Chondrocyte (in vitro differentiated cells): ENCODE measurements at regions not wholly inside any gene's neighbourhood (a gene's known extent, or its start where the extent isn't known, plus 50 kb on each side); places are given as distances from the start of the nearest gene placed in this dataset.

ENCODE experiments used
- DNase-seq: peaks from one replicate; pipeline ENCODE4 v3.0.0; 2021; ENCODE audit warnings: mixed read lengths, low spot score
- H3K27ac Mint-ChIP-seq: one replicate; pipeline ENCODE4 v1.8.0; 2021; ENCODE audit warnings: mild to moderate bottlenecking, moderate library complexity, mixed read lengths; ENCODE audit not compliant: unreplicated experiment
- H3K27me3 Mint-ChIP-seq: 2 replicates; pipeline ENCODE4 v1.8.0; 2021; ENCODE audit warnings: low read depth, mixed read lengths
- H3K36me3 Mint-ChIP-seq: 2 replicates; pipeline ENCODE4 v1.8.0; 2021; ENCODE audit warnings: low read depth, mixed read lengths
- H3K4me1 Mint-ChIP-seq: 2 replicates; pipeline ENCODE4 v1.8.0; 2021; ENCODE audit warnings: low read depth, mild to moderate bottlenecking, mixed read lengths
- H3K4me3 Mint-ChIP-seq: one replicate; pipeline ENCODE4 v1.8.0; 2021; ENCODE audit warnings: mild to moderate bottlenecking, moderate library complexity, mixed read lengths; ENCODE audit not compliant: unreplicated experiment
- H3K9me3 Mint-ChIP-seq: 2 replicates; pipeline ENCODE4 v1.8.0; 2021; ENCODE audit warnings: low read depth, mixed read lengths
- TF ChIP-seq, protein P1 (sequence below): fragments of 200-600 bp; sonication (generic); IDR thresholded peaks from 2 replicates; pipeline ENCODE4 v1.5.0; 2021; ENCODE audit warnings: antibody characterized with exemption, mild to moderate bottlenecking, moderate library complexity

- no peaks in the 10 kb centered on the region for H3K9me3 Mint-ChIP-seq
- no peak for DNase-seq
- H3K27me3 Mint-ChIP-seq = peaks cover 58% of the 10 kb centered on the region
- H3K36me3 Mint-ChIP-seq = no peaks in the 10 kb centered on the region
- H3K4me1 Mint-ChIP-seq = no peaks in the 10 kb centered on the region
- no peak overlapping the region for H3K4me3 Mint-ChIP-seq
- no peak overlapping the region for H3K27ac Mint-ChIP-seq
- TF ChIP-seq, protein P1, sequence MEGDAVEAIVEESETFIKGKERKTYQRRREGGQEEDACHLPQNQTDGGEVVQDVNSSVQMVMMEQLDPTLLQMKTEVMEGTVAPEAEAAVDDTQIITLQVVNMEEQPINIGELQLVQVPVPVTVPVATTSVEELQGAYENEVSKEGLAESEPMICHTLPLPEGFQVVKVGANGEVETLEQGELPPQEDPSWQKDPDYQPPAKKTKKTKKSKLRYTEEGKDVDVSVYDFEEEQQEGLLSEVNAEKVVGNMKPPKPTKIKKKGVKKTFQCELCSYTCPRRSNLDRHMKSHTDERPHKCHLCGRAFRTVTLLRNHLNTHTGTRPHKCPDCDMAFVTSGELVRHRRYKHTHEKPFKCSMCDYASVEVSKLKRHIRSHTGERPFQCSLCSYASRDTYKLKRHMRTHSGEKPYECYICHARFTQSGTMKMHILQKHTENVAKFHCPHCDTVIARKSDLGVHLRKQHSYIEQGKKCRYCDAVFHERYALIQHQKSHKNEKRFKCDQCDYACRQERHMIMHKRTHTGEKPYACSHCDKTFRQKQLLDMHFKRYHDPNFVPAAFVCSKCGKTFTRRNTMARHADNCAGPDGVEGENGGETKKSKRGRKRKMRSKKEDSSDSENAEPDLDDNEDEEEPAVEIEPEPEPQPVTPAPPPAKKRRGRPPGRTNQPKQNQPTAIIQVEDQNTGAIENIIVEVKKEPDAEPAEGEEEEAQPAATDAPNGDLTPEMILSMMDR = no peak
These were observed 243.6 kb upstream of the PODXL start for GRCh38 chr7:131800008-131800407.

- no peaks in the 10 kb centered on the region for H3K4me1 Mint-ChIP-seq
These were observed 241.4 kb upstream of the PODXL start for GRCh38 chr7:131797841-131798240.

DNA sequence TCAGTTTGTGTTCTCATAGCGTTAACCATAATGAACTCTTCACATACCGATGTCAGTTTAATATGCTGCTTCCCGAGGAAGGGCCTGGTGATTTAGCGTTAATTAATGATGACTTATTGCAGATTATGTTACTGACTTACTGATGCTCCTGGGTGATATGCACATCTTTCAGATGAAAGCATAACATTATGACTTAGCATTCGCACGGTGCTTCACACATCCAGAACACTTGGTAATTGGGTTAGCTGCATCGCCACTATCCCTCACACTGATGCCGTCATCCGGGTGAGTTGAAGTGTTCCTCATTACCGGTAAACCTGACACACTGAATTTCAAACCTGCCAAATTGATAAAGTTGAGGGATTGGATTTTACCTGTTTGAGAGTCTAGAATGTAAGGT, 239.0 kb upstream of the PODXL start:
- no peaks in the 10 kb centered on the region for H3K36me3 Mint-ChIP-seq
- no peak overlapping the region for H3K27ac Mint-ChIP-seq
- no peak overlapping the region for H3K4me3 Mint-ChIP-seq
- H3K4me1 Mint-ChIP-seq = no peaks in the 10 kb centered on the region
- no peaks in the 10 kb centered on the region for H3K9me3 Mint-ChIP-seq
- TF ChIP-seq, protein P1 = no peak
- H3K27me3 Mint-ChIP-seq = peaks cover 56% of the 10 kb centered on the region
- DNase-seq = no peak

More at GRCh38 chr7:131797841-131798240, 241.4 kb upstream of the PODXL start:
- TF ChIP-seq, protein P1 = no peak
- H3K9me3 Mint-ChIP-seq = no peaks in the 10 kb centered on the region
- no peak overlapping the region for H3K4me3 Mint-ChIP-seq
- H3K27me3 Mint-ChIP-seq = peaks cover 59% of the 10 kb centered on the region
- DNase-seq = no peak
- no peaks in the 10 kb centered on the region for H3K36me3 Mint-ChIP-seq
- H3K27ac Mint-ChIP-seq = no peak overlapping the region

DNA sequence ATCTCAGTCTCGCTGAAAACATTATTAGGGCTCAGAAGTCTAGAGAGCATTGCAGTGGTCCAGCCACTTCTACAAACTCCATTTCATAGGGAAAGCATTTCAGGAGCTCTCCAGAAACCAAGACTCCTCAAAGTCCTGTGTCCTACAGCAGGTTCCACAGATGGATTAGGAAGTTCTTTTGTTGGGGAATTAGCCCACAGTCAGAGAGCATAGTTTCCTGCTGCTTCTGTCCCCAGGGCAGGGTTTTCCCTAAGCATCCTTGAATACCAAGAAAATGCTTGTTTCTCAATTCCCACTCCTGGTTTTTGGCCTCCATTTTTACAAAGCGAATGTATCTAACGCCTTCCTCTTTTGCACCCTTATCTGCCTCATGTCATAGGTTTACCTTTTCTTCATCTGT, 235.9 kb upstream of the PODXL start:
- H3K9me3 Mint-ChIP-seq = no peaks in the 10 kb centered on the region
- DNase-seq = no peak

GRCh38 chr7:131787101-131787500, 230.7 kb upstream of the PODXL start:
- Mint-ChIP-seq H3K4me3 (no peak overlapping the region), H3K36me3 (no peaks in the 10 kb centered on the region), H3K27ac (no peak overlapping the region), H3K9me3 (no peaks in the 10 kb centered on the region), H3K4me1 (no peaks in the 10 kb centered on the region), H3K27me3 (peaks cover 45% of the 10 kb centered on the region)
- no peak for DNase-seq
- TF ChIP-seq, protein P1 = no peak

More for the DNA sequence above, 235.9 kb upstream of the PODXL start:
- H3K4me3 Mint-ChIP-seq = no peak overlapping the region
- H3K27me3 Mint-ChIP-seq = peaks cover 51% of the 10 kb centered on the region
- H3K36me3 Mint-ChIP-seq = no peaks in the 10 kb centered on the region
- no peaks in the 10 kb centered on the region for H3K4me1 Mint-ChIP-seq
- TF ChIP-seq, protein P1 = no peak
- no peak overlapping the region for H3K27ac Mint-ChIP-seq
